ENCODE measurements at regions not wholly inside any gene's neighbourhood (a gene's known extent, or its start where the extent isn't known, plus 50 kb on each side); places are given as distances from the start of the nearest gene placed in this dataset.
"Not testable (repeated sequence)": the region's sequence is repeated elsewhere in the genome, so short reads cannot be mapped to it uniquely, and the experiment has no call there.

GRCh38 chr10:8337332-8337651, 282.8 kb downstream of the GATA3 start:
- in situ Hi-C loops (cut with MboI): no loop called here
- Histone ChIP-seq H3K79me2 (ENCODE audit: insufficient read depth) (no peaks in the 10 kb centered on the region), H3K27ac (no peak overlapping the region), H3K9me2 (ENCODE audit: insufficient read depth) (no peaks in the 10 kb centered on the region), H3K4me3 (no peak overlapping the region), H3K9me3 (ENCODE audit: low read depth) (no peaks in the 10 kb centered on the region), H3K4me2 (ENCODE audit: unreplicated experiment) (no peak overlapping the region), H2AFZ (no peak overlapping the region), H3K9ac (no peak overlapping the region), H3K36me3 (ENCODE audit: low read depth) (no peaks in the 10 kb centered on the region), H3F3A (ENCODE audit: insufficient read depth) (no peaks in the 10 kb centered on the region), H3K4me1 (ENCODE audit: insufficient read depth) (no peaks in the 10 kb centered on the region), H3K27me3 (replicated peaks; ENCODE audit: insufficient read depth) (no peaks in the 10 kb centered on the region), H4K20me1 (ENCODE audit: insufficient read depth) (no peaks in the 10 kb centered on the region)
- TF ChIP-seq EZH2phosphoT487 (IDR thresholded peaks at IDR 0.05; ENCODE audit: insufficient read depth, low read depth) (no peak), EZH2 (IDR thresholded peaks at IDR 0.05; ENCODE audit: insufficient read depth, poor library complexity, severe bottlenecking) (no peak)
- 23 to 31% methylated on average over 5 of the region's 5 CpGs for WGBS, 2 experiments (ENCODE audit: low coverage in 1 of 2, low lambda C conversion rate in 2 of 2, missing lambda C conversion rate in 2 of 2)
- DNase-seq: no peak

GRCh38 chr10:8338177-8338766, 283.8 kb downstream of the GATA3 start:
- Histone ChIP-seq H3K4me1 (ENCODE audit: insufficient read depth) (no peaks in the 10 kb centered on the region), H3K9me2 (ENCODE audit: insufficient read depth) (no peaks in the 10 kb centered on the region), H3K4me3 (no peak overlapping the region), H3K9ac (no peak overlapping the region), H3K27ac (no peak overlapping the region), H3K79me2 (ENCODE audit: insufficient read depth) (no peaks in the 10 kb centered on the region), H3K27me3 (replicated peaks; ENCODE audit: insufficient read depth) (no peaks in the 10 kb centered on the region), H3K9me3 (ENCODE audit: low read depth) (no peaks in the 10 kb centered on the region), H2AFZ (no peak overlapping the region), H4K20me1 (ENCODE audit: insufficient read depth) (no peaks in the 10 kb centered on the region), H3K4me2 (ENCODE audit: unreplicated experiment) (no peak overlapping the region), H3F3A (ENCODE audit: insufficient read depth) (no peaks in the 10 kb centered on the region), H3K36me3 (ENCODE audit: low read depth) (no peaks in the 10 kb centered on the region)
- WGBS, 2 experiments (ENCODE audit: low coverage in 1 of 2, low lambda C conversion rate in 2 of 2, missing lambda C conversion rate in 2 of 2): 42 to 45% methylated on average over 4 of the region's 4 CpGs
- no peak for DNase-seq
- in situ Hi-C loops (cut with MboI): no loop called here
- TF ChIP-seq EZH2 (IDR thresholded peaks at IDR 0.05; ENCODE audit: insufficient read depth, poor library complexity, severe bottlenecking) (no peak), EZH2phosphoT487 (IDR thresholded peaks at IDR 0.05; ENCODE audit: insufficient read depth, low read depth) (no peak)

- no peak for DNase-seq
- Histone ChIP-seq H3K4me2 (ENCODE audit: unreplicated experiment) (no peak overlapping the region), H3K27me3 (replicated peaks; ENCODE audit: insufficient read depth) (no peaks in the 10 kb centered on the region), H3K4me1 (ENCODE audit: insufficient read depth) (no peaks in the 10 kb centered on the region), H3K9me2 (ENCODE audit: insufficient read depth) (no peaks in the 10 kb centered on the region), H3K27ac (no peak overlapping the region), H4K20me1 (ENCODE audit: insufficient read depth) (no peaks in the 10 kb centered on the region), H3F3A (ENCODE audit: insufficient read depth) (no peaks in the 10 kb centered on the region), H2AFZ (no peak overlapping the region), H3K9me3 (ENCODE audit: low read depth) (no peaks in the 10 kb centered on the region), H3K36me3 (ENCODE audit: low read depth) (no peaks in the 10 kb centered on the region), H3K4me3 (no peak overlapping the region), H3K9ac (no peak overlapping the region), H3K79me2 (ENCODE audit: insufficient read depth) (no peaks in the 10 kb centered on the region)
- in situ Hi-C loops (cut with MboI): no loop called here
- TF ChIP-seq EZH2phosphoT487 (IDR thresholded peaks at IDR 0.05; ENCODE audit: insufficient read depth, low read depth) (no peak), EZH2 (IDR thresholded peaks at IDR 0.05; ENCODE audit: insufficient read depth, poor library complexity, severe bottlenecking) (no peak)
- 7 to 20% methylated on average over 1 of the region's 1 CpG for WGBS, 2 experiments (ENCODE audit: low coverage in 1 of 2, low lambda C conversion rate in 2 of 2, missing lambda C conversion rate in 2 of 2)
Measured at GRCh38 chr10:8344756-8345155, 290.3 kb downstream of the GATA3 start.

- H3K9me2 ChIP-seq (ENCODE audit: insufficient read depth): no peaks in the 10 kb centered on the region
- in situ Hi-C loops (cut with MboI): no loop called here
- 32 to 37% methylated on average over 1 of the region's 1 CpG for WGBS, 2 experiments (ENCODE audit: low coverage in 1 of 2, low lambda C conversion rate in 2 of 2, missing lambda C conversion rate in 2 of 2)
- H4K20me1 ChIP-seq (ENCODE audit: insufficient read depth): no peaks in the 10 kb centered on the region
- no peak overlapping the region for H3K4me3 ChIP-seq
- H3K9me3 ChIP-seq (ENCODE audit: low read depth): no peaks in the 10 kb centered on the region
- H3K27me3 ChIP-seq (replicated peaks; ENCODE audit: insufficient read depth): no peaks in the 10 kb centered on the region
- H3K4me2 ChIP-seq (ENCODE audit: unreplicated experiment): no peak overlapping the region
- H3K79me2 ChIP-seq (ENCODE audit: insufficient read depth): no peaks in the 10 kb centered on the region
- H3K9ac ChIP-seq: no peak overlapping the region
- no peaks in the 10 kb centered on the region for H3F3A ChIP-seq (ENCODE audit: insufficient read depth)
- TF ChIP-seq EZH2 (IDR thresholded peaks at IDR 0.05; ENCODE audit: insufficient read depth, poor library complexity, severe bottlenecking) (no peak), EZH2phosphoT487 (IDR thresholded peaks at IDR 0.05; ENCODE audit: insufficient read depth, low read depth) (no peak)
- DNase-seq: no peak
- no peak overlapping the region for H3K27ac ChIP-seq
- no peaks in the 10 kb centered on the region for H3K4me1 ChIP-seq (ENCODE audit: insufficient read depth)
- H2AFZ ChIP-seq: no peak overlapping the region
- H3K36me3 ChIP-seq (ENCODE audit: low read depth): no peaks in the 10 kb centered on the region
Measured at GRCh38 chr10:8346861-8347260, 292.4 kb downstream of the GATA3 start.

- 43 to 52% methylated on average over 4 of the region's 4 CpGs for WGBS, 2 experiments (ENCODE audit: low coverage in 1 of 2, low lambda C conversion rate in 2 of 2, missing lambda C conversion rate in 2 of 2)
- H4K20me1 ChIP-seq (ENCODE audit: insufficient read depth); H3K9ac ChIP-seq; H3K9me3 ChIP-seq (ENCODE audit: low read depth); in situ Hi-C loops (cut with MboI); H3K36me3 ChIP-seq (ENCODE audit: low read depth); H3K4me2 ChIP-seq (ENCODE audit: unreplicated experiment); DNase-seq; H3K4me3 ChIP-seq; H3K79me2 ChIP-seq (ENCODE audit: insufficient read depth); H3K27ac ChIP-seq; H3F3A ChIP-seq (ENCODE audit: insufficient read depth); H2AFZ ChIP-seq; H3K27me3 ChIP-seq (replicated peaks; ENCODE audit: insufficient read depth); H3K9me2 ChIP-seq (ENCODE audit: insufficient read depth); H3K4me1 ChIP-seq (ENCODE audit: insufficient read depth): not testable (repeated sequence)
Measured at GRCh38 chr10:8347614-8348013, 293.1 kb downstream of the GATA3 start.
